Right ventricle myocardium superior (tissue), 1 donor: ENCODE measurements at regions not wholly inside any gene's neighbourhood (a gene's known extent, or its start where the extent isn't known, plus 50 kb on each side); places are given as distances from the start of the nearest gene placed in this dataset.
"Not testable (repeated sequence)": the region's sequence is repeated elsewhere in the genome, so short reads cannot be mapped to it uniquely, and the experiment has no call there.

Source experiments
- ATAC-seq: fragments of 200-7000 bp; cut with Tn5 transposase; one replicate; pipeline ENCODE4 v1.9.1; 2020; ENCODE audit warnings: mild to moderate bottlenecking; ENCODE audit not compliant: poor library complexity
- DNase-seq: peaks from one replicate; pipeline ENCODE4 v3.0.0-alpha.2; 2020
- intact Hi-C: fragments of 100-400 bp; cut with DNase I; formaldehyde crosslinking; loops from one replicate; pipeline ENCODE4 v1.11.2; 2022
- donor health status: DM: no; HTN: yes; CAD: no; lungs with severe emphysema.

DNA sequence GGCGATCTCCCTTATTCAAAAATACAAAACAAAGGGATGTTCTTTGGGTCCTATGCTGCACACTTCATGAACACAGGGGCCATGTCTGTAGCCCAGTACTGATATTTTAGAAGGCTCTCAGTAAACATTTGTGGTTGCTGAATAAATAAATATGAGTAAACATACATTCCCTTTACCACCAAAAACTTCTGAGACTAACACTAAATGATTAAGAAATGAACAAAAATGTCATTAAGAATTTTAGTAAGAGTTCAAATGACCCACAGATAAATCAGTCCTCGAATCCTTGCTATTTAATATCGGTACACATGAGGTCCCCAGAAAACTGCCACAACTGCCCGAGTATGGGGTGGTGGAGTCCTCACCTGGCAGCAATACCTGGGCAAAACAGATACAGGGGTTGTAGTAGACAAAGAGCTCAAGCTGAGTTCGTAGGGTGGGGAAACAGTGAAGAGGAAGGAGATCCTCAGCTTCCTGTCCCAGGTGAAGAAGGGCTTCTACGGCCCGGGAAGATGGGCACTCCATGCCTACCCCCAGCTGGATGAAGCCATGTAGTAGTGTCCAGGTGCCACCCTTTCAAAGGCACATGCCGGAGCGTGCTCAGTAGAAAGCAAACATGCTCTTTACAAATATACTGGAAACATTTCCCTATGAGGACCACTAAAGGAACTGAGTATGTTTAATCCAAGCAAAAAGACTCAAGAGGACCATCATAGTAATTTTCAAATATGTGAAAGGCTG is 72.6 kb upstream of the ARHGAP29 start:
- DNase-seq = no peak
- intact Hi-C loops = no loop called here
- no peak for ATAC-seq

DNA sequence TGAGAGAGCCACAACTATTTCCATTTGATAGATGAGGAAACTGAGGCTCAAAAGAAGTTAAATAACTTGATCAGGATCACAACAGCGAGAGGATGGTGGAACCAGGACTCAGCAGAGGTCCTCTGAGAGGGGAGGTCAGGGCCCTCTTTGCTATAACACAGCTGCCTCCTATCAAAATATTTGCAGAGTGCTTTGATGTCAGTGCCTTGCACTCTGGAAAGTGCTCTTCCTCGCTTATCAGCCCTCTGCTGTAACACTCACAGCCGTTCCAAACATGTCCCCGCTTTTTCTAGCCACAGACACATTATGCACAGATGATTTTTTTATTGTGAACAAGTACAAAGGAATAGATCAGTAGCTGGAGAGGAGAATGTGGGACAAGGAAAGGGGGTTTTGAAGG is 71.8 kb upstream of the ARHGAP29 start:
- intact Hi-C loops = no loop called here
- DNase-seq (no peak), ATAC-seq (no peak)

DNA sequence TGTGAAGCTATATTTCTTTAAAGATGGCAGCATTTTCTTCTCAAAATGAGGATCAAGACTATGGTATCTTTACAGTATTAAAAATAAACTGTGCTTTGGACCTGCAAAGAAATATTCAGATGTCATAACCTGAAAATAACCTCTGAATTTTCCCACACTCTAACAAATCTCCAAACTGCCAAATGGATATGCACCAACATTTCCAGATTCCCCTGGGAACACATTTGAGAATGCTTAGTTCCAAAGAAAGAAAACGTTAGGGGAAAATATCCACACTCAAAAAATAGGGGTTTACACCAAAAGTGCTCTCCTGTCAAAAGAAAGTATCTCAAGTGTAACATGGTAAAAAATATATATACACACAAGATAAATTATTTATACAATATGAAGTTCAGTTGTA is 69.1 kb upstream of the ARHGAP29 start:
- intact Hi-C loops = no loop called here
- ATAC-seq (no peak), DNase-seq (no peak)

DNA sequence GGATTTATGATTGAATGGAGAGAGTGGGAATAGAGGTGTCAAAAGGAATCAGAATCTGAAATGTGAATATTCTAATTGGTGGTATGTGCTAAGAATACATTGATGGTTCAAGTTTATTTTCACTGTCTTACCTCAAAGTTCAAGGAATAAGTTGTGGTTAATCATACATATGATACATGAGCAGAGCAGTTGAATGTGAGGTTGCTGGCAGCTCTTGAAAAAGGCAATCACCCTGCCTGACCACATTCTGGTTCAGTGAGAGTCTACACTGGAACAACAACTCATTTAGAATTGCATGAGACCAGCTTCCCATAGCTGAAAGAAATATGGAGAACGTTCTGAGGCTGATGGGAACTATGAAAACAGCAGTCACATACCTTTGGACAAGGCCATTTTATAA is 68.3 kb upstream of the ARHGAP29 start:
- DNase-seq = no peak
- ATAC-seq = no peak
- intact Hi-C loops = no loop called here

DNA sequence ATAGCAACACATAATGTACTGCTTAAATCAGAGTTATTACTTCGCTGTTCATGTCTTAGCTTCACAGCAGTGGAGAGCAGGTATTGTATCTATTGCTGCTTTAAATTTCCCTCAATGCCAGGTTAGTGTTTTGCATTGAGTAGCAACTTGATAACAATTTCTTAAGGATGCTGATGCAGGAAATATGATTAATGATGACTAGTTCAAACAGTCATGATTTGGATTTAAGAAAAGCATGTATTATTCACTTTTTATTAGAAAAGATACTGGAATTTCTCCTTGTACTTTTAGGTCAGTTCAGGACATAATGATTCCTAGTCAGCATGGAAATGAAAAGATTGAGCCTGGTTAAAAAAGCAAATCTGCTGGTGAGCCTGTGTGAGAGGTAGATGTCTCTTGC is 67.2 kb upstream of the ARHGAP29 start:
- intact Hi-C loops = no loop called here
- no peak for ATAC-seq
- no peak for DNase-seq

DNA sequence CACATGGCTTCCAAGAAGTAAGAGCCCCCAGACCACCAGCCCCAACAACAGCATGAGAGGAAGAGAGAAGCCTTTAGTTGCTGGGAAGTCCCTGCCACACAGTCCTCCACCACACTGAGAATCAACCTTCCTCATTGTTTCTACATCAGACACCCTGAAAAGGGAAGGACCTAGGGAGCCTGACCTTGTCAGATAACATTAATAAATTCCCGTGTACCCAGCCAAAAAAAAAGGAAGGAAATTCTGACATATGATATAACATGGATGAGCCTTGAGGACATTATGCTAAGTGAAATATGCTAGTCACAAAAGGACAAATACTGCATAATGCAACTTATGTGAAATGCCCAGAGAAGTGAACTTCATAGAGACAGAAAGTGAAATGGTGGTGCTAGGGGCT is 65.6 kb upstream of the ARHGAP29 start:
- DNase-seq (no peak), ATAC-seq (no peak)
- intact Hi-C loops = no loop called here

DNA sequence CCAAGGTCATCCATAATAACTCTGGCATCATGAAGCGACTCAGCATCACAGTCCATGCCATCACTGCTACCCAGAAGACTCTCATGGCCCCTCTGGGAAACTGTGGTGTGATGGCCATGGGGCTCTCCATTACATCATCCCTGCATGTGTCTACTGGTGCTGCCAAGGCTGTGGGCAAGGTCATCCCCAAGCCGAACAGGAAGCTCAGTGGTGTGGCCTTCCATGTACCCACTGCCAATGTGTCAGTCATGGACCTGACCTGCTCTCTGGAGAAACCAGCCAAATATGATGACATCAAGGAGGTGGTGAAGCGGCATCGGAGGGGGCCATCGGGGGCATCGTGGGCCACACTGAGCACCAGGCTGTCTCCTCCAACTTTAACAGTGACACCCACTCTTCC is 65.1 kb upstream of the ARHGAP29 start:
- no peak for ATAC-seq
- no peak for DNase-seq
- intact Hi-C loops = no loop called here

DNA sequence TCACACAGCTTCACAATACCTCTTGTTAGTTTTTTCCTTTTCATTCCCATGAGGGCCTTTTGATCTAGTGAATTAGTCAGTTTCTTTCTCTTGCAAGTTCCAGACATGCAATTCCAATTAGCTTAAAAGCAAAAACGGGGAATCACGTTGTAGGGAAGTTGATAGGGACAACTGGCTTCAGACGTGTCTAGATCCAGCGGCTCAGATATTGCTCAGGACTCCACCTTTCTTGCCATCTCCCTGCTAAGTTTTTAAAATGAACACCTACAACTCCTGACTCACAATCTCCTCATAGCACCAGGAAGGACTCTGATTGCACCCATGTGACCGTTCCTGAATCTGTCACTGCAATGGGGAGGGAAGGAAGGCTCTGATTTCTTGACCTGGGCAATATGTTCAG is 63.8 kb upstream of the ARHGAP29 start:
- no peak for ATAC-seq
- intact Hi-C loops = no loop called here
- no peak for DNase-seq

DNA sequence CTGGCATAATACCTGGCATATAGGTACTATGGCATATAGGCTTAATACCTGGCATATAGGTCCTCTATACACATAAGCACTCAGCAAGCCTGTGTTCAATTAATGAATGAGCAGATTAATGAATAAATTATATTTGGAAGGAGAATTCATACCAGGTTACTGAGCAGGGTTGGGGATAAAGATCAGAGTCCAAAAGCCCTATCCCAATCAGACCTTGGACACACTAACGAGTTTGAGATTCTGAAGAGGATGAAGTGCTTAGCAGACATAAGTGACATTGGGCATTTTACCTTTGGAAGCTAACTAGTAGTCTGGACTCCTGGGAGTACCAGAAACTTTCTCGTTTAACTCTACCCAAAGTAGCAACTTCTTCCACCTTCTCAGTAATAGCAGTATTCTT is 63.3 kb upstream of the ARHGAP29 start:
- DNase-seq (no peak), ATAC-seq (no peak)
- intact Hi-C loops = no loop called here

DNA sequence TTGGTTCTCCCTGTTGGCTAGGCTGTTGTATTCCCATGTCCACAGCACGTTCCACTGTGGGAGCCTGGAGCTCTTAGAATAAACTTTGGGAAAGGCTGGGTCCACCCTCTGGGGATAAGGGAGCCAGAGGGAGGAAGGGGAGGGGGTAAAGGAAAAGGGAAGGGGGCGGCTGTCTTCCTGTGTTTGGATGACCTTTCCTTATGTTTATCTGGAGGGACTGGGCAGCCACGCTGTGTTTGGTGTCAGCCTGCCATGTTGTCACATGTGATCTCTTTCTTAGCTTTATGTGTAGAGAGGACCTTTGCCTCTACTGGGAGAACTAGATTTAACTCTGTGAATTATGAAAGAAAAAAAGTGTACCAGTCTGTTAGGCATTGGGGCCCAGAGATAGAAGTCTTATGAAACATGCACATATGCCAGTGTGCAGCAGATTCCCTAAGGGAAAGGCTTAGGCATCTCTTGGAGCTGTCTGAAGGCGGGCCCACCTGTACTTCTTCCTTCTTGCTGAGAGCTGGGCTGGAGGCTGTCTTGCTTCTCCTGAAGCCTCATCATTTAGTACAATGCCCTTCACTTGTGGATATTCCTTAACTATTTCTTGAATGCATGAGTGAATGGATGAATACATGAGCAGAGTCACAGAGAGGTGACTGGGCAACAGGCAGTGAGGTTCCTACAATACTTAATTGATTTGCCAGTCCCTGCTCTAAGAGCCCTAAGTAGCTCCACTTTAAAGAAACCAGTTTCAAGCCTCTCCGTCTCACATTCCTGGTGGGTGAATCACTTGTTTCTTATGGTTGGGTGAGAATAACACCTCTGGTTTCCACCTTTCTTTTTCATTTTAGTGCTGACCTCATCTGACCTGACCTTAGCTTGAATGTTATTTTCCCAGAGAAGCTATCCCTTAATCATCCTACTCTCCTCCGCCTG is 62.5 kb upstream of the ARHGAP29 start:
- ATAC-seq = peak; percentile 64
- intact Hi-C loops = no loop called here

DNA sequence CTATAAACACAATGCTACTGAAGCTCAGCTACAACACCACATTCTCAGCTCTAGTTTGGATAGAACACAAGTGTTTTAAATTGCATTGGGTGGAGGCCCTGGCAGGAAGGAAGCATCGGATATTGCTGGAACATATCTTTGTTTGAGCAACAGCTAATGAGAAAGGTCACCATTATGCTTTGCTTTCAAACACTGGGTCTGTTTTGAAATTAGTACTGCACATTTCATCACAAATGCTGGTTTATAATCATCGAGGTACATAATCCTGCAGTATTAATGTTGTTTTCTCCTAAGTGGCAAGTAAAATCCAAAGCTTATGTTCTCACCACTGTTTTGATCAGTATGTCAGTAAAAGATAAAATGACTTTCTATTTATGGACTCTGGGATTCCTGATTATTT is 61.5 kb upstream of the ARHGAP29 start:
- intact Hi-C loops = no loop called here
- ATAC-seq (peak; percentile 82), DNase-seq (no peak)

More for the DNA sequence above, 62.5 kb upstream of the ARHGAP29 start:
- no peak for DNase-seq

DNA sequence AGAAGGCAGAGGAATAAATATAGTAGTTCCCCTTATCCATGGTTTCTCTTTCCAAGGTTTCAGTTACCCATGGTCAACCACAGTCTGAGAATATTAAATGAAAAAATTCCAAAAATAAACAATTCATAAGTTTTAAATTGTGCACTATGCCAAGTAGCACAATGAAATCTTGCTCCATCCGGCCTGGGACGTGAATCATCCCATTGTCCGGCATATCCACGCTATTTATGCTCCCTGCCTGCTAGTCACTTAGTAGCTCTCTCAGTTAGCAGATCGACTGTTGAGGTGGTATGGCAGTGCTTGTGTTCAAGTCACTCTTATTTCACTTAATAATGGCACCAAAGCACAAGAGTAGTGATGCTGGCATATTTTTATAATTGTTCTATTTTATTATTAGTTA is 58.6 kb upstream of the ARHGAP29 start:
- ATAC-seq = no peak
- intact Hi-C loops = no loop called here
- DNase-seq = no peak

DNA sequence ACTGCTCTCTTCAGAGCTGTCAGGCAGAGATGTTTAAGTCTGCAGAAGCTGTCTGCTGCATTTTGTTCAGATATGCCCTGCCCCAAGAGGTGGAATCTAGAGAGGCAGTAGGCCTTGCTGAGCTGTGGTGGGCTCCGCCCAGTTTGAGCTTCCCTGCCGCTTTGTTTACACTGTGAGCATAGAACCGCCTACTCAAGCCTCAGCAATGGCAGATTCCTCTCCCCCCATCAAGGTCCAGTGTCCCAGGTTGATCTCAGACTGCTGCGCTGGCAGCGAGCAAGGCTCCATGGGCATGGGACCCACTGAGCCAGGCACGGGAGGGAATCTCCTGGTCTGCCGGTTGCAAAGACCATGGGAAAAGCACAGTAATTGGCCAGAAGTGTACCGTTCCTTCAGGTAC is 55.6 kb upstream of the ARHGAP29 start:
- DNase-seq, ATAC-seq, intact Hi-C loops: not testable (repeated sequence)

DNA sequence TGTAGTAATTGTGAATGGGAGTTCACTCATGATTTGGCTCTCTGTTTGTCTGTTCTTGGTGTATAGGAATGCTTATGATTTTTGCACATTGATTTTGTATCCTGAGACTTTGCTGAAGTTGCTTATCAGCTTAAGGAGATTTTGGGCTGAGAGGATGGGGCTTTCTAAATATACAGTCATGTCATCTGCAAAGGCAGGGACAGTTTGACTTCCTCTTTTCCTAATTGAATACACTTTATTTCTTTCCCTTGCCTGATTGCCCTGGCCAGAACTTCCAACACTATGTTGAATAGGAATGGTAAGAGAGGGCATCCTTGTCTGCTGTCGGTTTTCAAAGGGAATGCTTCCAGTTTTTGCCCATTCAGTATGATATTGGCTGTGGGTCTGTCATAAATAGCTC is 51.9 kb upstream of the ARHGAP29 start:
- ATAC-seq, DNase-seq, intact Hi-C loops: not testable (repeated sequence)
